ENCODE measurements at regions not wholly inside any gene's neighbourhood (a gene's known extent, or its start where the extent isn't known, plus 50 kb on each side); places are given as distances from the start of the nearest gene placed in this dataset.
"Not testable (repeated sequence)": the region's sequence is repeated elsewhere in the genome, so short reads cannot be mapped to it uniquely, and the experiment has no call there.

DNA sequence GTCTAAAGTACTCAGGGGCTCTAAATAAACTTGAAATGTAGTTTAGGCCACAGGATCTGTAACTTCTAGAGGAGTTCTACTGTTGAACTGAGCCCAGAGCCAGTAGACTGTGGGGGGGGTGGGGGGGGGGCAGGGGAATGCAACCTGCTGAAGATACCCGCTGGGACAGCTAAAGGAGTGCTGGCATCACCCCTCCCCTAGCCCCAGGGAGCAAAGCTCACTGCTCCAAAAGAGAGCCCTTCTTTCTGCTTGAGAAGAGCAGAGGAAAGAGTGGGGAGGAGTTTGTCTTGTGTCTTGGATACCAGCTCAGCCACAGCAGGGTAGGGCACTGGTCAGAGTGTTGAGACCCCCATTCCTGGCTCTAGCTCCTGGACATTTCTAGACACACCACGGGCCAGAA is 414.0 kb upstream of the KLHL29 start:
- H3K9me3 ChIP-seq (ENCODE audit: control insufficient read depth, insufficient read depth, low read length): no peaks in the 10 kb centered on the region
- no peaks in the 10 kb centered on the region for H3K9me2 ChIP-seq (replicated peaks; ENCODE audit: control insufficient read depth, low read length)
- H3K27ac ChIP-seq (ENCODE audit: low read depth, low read length): no peak overlapping the region

DNA sequence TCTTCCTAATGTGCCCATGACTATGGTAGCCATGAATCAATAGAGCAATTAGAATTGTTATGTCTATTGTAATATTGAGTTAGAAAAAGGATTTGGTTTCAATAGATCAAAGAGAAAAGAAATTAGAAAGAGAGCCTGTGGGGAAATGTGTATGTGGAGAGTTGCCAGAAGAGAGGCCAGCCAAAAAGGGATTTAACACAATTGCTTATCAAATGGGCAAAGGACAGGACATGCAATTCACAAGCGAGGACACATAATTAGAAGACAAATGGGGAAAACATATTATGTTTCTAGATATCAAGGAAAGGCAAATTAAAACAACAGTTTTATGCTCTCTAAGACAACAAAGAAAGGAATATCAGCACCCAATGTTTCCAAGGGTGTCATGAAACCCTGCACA is 403.2 kb upstream of the KLHL29 start:
- Histone ChIP-seq H3K4me3 (ENCODE audit: low read length) (no peak overlapping the region), H4K20me1 (ENCODE audit: control insufficient read depth, insufficient read depth, low read depth, low read length) (no peaks in the 10 kb centered on the region), H3F3A (ENCODE audit: control insufficient read depth, insufficient read depth) (no peaks in the 10 kb centered on the region), H3K4me2 (ENCODE audit: low read length) (no peak overlapping the region), H3K79me2 (ENCODE audit: control insufficient read depth, low read length) (no peaks in the 10 kb centered on the region), H3K4me1 (ENCODE audit: control insufficient read depth, low read length) (no peaks in the 10 kb centered on the region), H3K9me2 (replicated peaks; ENCODE audit: control insufficient read depth, low read length) (no peaks in the 10 kb centered on the region), H3K36me3 (ENCODE audit: control insufficient read depth, low read length) (no peaks in the 10 kb centered on the region), H3K27me3 (ENCODE audit: control insufficient read depth, low read length) (no peaks in the 10 kb centered on the region), H3K27ac (ENCODE audit: low read depth, low read length) (no peak overlapping the region), H3K9me3 (ENCODE audit: control insufficient read depth, insufficient read depth, low read length) (no peaks in the 10 kb centered on the region)
- TF ChIP-seq, protein P1, sequence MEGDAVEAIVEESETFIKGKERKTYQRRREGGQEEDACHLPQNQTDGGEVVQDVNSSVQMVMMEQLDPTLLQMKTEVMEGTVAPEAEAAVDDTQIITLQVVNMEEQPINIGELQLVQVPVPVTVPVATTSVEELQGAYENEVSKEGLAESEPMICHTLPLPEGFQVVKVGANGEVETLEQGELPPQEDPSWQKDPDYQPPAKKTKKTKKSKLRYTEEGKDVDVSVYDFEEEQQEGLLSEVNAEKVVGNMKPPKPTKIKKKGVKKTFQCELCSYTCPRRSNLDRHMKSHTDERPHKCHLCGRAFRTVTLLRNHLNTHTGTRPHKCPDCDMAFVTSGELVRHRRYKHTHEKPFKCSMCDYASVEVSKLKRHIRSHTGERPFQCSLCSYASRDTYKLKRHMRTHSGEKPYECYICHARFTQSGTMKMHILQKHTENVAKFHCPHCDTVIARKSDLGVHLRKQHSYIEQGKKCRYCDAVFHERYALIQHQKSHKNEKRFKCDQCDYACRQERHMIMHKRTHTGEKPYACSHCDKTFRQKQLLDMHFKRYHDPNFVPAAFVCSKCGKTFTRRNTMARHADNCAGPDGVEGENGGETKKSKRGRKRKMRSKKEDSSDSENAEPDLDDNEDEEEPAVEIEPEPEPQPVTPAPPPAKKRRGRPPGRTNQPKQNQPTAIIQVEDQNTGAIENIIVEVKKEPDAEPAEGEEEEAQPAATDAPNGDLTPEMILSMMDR (IDR thresholded peaks at IDR 0.05; ENCODE audit: low read depth, low read length, poor library complexity, severe bottlenecking): no peak
- TF ChIP-seq EZH2phosphoT487 (IDR thresholded peaks at IDR 0.05; ENCODE audit: borderline replicate concordance, low read length): no peak

More for the DNA sequence above, 414.0 kb upstream of the KLHL29 start:
- no peak overlapping the region for H3K4me2 ChIP-seq (ENCODE audit: low read length)
- H3K4me3 ChIP-seq (ENCODE audit: low read length): no peak overlapping the region
- no peaks in the 10 kb centered on the region for H3K79me2 ChIP-seq (ENCODE audit: control insufficient read depth, low read length)
- no peaks in the 10 kb centered on the region for H3F3A ChIP-seq (ENCODE audit: control insufficient read depth, insufficient read depth)
- no peaks in the 10 kb centered on the region for H4K20me1 ChIP-seq (ENCODE audit: control insufficient read depth, insufficient read depth, low read depth, low read length)
- no peaks in the 10 kb centered on the region for H3K27me3 ChIP-seq (ENCODE audit: control insufficient read depth, low read length)
- no peak for TF ChIP-seq EZH2phosphoT487 (IDR thresholded peaks at IDR 0.05; ENCODE audit: borderline replicate concordance, low read length)
- TF ChIP-seq, protein P1 (IDR thresholded peaks at IDR 0.05; ENCODE audit: low read depth, low read length, poor library complexity, severe bottlenecking): no peak
- H3K4me1 ChIP-seq (ENCODE audit: control insufficient read depth, low read length): no peaks in the 10 kb centered on the region
- H3K36me3 ChIP-seq (ENCODE audit: control insufficient read depth, low read length): no peaks in the 10 kb centered on the region

DNA sequence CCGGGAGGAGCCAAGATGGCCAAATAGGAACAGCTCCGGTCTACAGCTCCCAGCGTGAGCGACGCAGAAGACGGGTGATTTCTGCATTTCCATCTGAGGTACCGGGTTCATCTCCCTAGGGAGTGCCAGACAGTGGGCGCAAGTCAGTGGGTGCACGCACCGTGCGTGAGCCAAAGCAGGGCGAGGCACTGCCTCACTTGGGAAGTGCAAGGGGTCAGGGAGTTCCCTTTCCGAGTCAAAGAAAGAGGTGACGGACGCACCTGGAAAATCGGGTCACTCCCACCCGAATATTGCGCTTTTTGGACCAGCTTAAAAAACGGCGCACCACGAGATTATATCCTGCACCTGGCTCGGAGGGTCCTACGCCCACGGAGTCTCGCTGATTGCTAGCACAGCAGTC is 400.8 kb upstream of the KLHL29 start:
- H3K36me3 ChIP-seq (ENCODE audit: control insufficient read depth, low read length); H3F3A ChIP-seq (ENCODE audit: control insufficient read depth, insufficient read depth); H3K9me2 ChIP-seq (replicated peaks; ENCODE audit: control insufficient read depth, low read length); H3K4me3 ChIP-seq (ENCODE audit: low read length); H3K4me1 ChIP-seq (ENCODE audit: control insufficient read depth, low read length); H4K20me1 ChIP-seq (ENCODE audit: control insufficient read depth, insufficient read depth, low read depth, low read length); H3K27me3 ChIP-seq (ENCODE audit: control insufficient read depth, low read length); H3K27ac ChIP-seq (ENCODE audit: low read depth, low read length); H3K4me2 ChIP-seq (ENCODE audit: low read length); H3K79me2 ChIP-seq (ENCODE audit: control insufficient read depth, low read length); H3K9me3 ChIP-seq (ENCODE audit: control insufficient read depth, insufficient read depth, low read length): not testable (repeated sequence)

DNA sequence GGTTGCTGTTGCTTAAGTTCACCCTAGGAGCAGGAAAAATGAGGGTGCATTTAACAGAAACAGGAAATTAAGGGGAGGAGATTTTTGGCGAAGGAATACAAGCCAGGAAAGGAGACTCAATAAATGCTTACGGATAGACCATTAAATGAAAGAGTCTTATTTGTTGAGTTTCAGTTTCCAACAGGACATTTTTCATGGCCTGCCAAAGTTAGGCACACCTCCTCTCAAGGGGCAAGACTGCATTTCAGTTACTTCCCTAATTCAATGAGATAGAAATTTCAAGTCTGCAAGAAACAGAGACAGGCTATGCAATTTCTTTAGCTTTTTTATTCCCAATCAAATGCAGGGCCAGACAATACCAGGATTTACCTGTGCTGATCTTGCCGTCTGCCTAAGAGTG is 394.7 kb upstream of the KLHL29 start:
- no peaks in the 10 kb centered on the region for H3F3A ChIP-seq (ENCODE audit: control insufficient read depth, insufficient read depth)
- H3K4me2 ChIP-seq (ENCODE audit: low read length): no peak overlapping the region
- no peaks in the 10 kb centered on the region for H4K20me1 ChIP-seq (ENCODE audit: control insufficient read depth, insufficient read depth, low read depth, low read length)
- H3K4me1 ChIP-seq (ENCODE audit: control insufficient read depth, low read length): no peaks in the 10 kb centered on the region
- H3K4me3 ChIP-seq (ENCODE audit: low read length): no peak overlapping the region
- TF ChIP-seq, protein P1 (IDR thresholded peaks at IDR 0.05; ENCODE audit: low read depth, low read length, poor library complexity, severe bottlenecking): no peak
- TF ChIP-seq EZH2phosphoT487 (IDR thresholded peaks at IDR 0.05; ENCODE audit: borderline replicate concordance, low read length): no peak
- H3K9me3 ChIP-seq (ENCODE audit: control insufficient read depth, insufficient read depth, low read length): no peaks in the 10 kb centered on the region
- H3K27ac ChIP-seq (ENCODE audit: low read depth, low read length): no peak overlapping the region
- no peaks in the 10 kb centered on the region for H3K36me3 ChIP-seq (ENCODE audit: control insufficient read depth, low read length)
- H3K79me2 ChIP-seq (ENCODE audit: control insufficient read depth, low read length): no peaks in the 10 kb centered on the region
- H3K27me3 ChIP-seq (ENCODE audit: control insufficient read depth, low read length): no peaks in the 10 kb centered on the region
- H3K9me2 ChIP-seq (replicated peaks; ENCODE audit: control insufficient read depth, low read length): no peaks in the 10 kb centered on the region
